Head of caudate nucleus (tissue), 42 donors: ENCODE measurements at regions not wholly inside any gene's neighbourhood (a gene's known extent, or its start where the extent isn't known, plus 50 kb on each side); places are given as distances from the start of the nearest gene placed in this dataset.

Source experiments
- DNase-seq, 42 donors: peaks; one replicate each; pipeline versions ENCODE4 v3.0.0 to v3.0.0-alpha.2; 2020 to 2021; ENCODE audit warnings: mixed read lengths in 7 of 42
- intact Hi-C: fragments of 100-400 bp; cut with DNase I; formaldehyde crosslinking; loops from one replicate; pipeline ENCODE4 v1.15.0; 2022

DNA sequence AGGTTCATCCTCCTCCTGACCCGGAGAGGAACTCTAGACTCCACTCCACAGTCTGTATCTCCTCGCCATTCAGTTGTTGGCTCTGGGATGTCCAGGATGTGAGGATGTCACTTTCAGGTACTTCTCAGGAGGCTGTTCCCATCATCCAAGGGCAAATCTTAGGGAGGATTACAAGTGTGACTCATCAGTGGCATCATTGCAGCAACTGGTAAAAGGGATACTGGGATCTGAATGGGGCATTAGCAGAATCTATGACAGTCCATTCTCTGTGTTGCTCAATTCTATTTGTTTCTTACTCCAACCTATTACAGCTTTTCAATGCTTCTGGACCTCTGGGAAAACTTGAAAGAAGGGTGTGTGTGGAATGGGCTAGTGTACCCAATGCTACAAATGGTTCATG lies 81.5 kb upstream of the FN1 start:
- no peak for DNase-seq
- intact Hi-C loops = no loop called here

DNA sequence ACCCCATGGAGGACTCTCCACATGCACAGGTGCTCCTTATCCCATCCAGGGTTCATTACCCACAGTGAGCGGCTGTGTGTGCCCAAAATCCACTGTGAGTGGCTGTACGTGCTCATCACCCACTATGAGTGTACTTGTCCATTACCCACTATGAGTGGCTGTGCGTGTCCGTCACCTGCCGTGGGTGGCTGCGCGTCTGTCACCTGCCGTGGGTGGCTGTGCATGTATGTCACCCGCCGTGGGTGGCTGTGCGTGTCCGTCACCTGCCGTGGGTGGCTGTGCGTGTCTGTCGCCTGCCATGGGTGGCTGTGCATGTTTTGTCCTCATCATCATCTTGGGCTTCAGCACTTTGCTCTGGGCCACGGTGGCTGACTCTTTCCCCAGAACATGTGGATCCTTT lies 78.6 kb upstream of the FN1 start:
- intact Hi-C loops = no loop called here
- no peak for DNase-seq

DNA sequence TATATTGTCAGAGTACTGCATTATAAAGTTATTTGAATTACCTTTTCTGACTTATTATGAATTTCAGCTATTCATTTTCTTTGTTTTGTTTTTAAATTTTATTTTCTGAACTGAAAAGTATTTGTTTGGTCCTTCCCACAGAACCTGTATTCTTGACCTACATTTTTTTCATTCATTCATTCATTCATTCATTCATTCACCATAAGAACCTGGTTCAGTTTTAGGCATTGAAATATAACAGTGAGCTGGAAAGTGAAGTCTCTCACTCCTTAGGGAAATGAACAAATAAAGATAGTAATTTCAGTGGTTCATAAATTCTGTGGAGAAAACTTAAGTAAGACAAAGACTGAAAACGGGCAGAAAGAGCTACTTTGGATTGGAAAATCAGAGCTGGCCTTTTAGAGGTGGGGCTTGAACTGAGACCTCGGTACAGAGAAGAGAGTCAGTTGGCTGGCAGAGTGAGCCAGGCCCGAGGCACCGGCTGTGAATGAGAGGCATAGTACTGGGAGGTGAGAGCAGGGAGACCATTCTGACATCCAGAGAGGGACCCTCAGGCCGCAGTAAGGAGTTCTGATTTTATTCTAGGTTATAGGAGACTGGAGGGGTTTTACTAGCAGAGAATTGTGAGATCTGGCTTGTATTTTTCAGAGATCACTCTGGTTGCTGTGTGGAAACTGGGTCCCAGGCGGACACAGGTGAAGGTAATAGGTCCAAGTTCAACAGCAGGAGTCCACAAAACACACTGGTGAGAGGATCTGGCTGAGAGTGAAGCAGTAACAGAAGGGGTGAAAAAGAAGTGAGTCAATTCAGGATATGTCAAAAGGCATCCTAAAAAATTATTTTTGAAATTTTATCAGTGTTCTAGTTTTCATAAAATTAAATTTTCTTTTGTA lies 75.8 kb upstream of the FN1 start:
- intact Hi-C loops = no loop called here
- no peak for DNase-seq

DNA sequence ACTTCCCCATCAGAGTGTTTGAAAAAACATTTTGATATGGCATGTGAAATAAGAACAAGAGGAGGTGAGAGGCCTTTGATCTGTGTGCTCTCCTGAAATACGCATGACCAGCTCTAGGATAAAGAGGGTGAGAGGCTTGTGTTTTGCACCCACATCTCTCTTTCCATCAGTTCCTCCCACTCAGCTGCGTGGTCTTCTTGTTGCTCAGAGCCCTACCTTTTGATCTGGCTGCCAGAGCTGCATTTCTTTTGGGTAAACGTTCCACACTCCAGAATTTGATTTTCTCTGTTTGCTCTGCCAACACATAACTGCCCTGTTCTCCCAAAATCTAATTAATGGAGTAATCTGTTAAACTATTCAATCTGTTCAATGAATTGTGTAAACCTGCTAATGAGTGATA lies 72.0 kb upstream of the FN1 start:
- DNase-seq = no peak
- intact Hi-C loops = no loop called here

DNA sequence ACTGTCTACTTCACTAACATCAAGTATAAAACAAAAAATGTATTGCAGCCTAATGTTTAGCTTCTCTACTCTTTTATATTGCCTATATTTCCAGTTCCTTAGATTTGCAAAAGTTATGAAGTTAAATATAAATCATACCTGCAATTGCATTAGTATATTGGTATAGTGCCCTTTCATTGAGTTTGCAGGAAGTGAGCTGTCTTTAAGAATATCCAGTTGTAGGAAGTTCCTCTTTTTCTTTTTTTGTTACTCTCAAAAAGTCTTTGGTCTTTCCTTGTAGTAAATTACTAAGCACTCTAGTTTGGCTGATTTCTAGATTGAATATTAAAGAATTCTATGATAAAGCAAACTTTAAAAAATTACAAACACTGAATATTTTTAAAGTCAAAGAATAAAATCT lies 71.3 kb upstream of the FN1 start:
- DNase-seq = no peak
- intact Hi-C loops = no loop called here

DNA sequence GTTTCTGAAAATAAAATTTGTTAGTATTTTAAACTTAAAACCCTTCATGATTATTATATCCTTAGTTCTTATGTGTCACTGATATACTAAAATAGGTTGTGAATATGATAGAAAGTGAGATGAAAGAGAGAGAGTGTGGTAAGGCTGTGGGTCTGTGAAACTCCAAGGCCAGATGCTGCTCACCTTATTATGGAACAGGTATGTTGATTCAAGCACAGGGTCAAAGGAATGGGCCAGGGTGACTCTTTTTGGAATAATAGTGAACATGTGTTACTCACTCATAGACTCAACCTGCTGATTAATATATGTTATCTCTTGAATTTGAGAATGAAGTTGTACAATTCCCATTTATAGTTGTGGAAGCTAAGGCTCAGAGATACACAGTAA lies 70.7 kb upstream of the FN1 start:
- intact Hi-C loops = no loop called here
- DNase-seq = no peak

DNA sequence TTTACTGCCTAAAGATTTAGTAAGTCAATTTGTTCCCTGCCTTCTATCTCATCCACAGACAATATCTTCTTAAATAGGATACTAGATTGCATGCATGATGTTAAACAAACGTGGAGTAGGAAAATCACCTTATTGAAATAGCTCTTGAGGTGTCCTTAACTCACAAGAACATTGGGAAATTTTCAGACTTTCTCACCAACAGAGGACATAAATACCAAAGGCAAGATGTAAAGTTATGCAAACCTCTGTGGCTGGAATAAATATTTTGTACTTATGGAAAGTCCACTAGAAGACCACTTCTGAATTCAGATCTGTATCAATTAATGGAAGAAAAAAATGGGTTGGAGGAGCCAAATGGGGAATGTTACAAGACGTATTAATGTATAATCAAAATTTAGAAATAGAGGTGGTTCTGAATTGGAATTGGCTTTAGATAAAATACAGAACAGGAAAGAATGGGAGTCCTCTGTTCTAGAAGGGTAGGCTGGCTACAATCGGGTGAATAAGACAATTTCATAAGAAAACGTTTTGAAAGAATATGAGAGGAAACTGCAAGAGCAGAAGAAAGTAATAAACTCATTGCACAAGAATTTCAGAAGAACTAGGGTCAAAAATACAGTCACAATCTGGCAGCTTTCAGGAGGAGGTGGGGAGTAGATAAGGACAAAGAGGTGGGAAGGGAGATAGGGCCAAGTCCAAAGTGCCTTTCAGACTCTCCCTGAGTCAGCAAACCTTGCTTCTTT lies 69.3 kb upstream of the FN1 start:
- DNase-seq = no peak
- intact Hi-C loops = no loop called here

DNA sequence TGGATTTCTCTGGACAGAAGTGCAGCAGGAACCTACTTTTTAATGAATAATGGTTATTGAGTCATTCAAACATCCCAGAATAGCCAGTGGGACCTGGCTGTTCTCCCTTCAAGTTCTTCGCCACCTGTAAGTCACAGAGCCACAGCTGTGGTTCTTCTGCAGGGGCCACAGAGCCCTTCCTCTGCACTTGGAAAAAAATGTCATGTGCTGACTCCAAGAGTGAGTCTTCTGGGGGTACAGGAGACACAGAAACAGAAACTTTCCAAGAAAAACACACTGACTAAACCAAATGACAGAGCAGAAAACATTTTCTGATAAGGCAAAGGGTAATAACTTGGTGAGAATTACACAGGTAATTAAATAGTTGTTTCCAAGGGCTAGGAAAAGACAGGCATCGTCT lies 68.7 kb upstream of the FN1 start:
- intact Hi-C loops = no loop called here
- no peak for DNase-seq

DNA sequence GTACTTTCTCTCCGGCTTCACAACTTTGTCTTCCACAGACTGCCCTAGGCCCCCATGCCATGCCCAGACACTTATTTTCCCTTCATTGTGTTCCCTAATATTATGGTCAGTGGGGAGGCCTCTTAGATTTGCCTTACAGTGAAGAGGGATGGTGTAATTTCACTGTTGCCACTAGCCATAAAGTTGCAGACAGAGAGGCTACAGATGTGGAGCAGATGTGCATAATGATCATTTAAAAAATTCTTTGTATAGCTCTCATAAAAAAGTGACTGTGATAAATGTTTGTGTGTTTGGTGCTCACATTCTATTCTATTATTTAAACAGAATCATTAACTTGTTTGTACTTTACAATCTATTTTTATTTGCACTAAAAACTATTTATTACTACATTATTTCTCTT lies 67.5 kb upstream of the FN1 start:
- intact Hi-C loops = no loop called here
- DNase-seq = no peak

DNA sequence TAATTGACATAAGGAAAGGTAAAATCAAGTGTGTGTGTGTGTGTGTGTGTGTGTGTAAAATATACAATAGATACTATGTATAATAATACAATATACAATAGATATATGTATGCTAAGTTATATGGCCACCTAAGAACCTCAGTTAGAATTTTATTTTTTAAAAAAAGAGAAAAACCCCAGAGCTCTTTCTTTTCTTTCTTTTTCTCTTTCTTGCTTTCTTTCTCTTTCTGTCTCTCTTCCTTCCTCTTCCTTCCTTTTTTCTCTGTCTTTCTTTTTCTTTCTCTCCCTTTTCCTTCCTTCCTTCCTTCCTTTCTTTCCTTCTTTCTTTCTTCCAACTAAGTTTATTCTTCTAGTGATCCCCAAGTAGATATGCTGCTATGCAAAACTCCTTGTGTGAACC lies 64.6 kb upstream of the FN1 start:
- DNase-seq = no peak

DNA sequence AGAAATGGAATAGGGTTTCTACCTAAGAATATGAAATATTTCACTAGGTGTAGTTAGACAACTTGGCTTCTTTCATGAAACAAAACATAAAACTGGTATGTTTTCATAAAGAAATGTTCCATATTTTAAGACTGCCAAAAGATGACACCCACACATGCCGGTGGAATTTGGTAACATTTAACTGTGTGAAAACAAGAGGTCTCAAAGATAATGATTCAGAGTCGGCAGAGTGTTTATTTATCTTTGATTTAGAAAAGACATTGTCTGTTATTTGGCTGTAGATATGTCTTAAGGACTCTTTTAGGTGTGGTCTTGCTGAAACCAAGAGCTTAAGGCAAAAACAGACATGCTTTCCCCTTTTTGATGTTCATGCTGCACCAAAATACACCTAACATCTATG lies 63.5 kb upstream of the FN1 start:
- intact Hi-C loops = no loop called here
- no peak for DNase-seq

More for the DNA sequence above, 64.6 kb upstream of the FN1 start:
- intact Hi-C loops = no loop called here

DNA sequence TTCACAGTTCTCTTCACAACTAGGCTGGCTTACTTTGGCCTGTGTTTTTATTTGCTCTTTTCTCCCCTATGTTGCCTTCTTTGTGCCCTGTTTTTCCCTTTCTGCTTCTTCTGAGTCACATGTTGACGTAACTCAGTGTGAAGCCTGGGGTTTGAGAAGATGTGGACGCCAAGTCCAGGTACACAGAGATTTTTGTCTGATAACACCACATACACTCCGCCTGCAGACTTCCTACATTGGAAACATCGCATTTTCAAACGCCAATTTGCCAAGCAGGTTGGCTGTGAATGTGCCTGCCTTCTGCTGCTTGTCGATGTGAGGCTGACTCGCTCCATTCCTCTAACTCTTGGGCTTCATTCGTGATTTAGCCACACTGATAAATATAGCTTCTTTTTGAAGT lies 62.6 kb upstream of the FN1 start:
- no peak for DNase-seq
- intact Hi-C loops = no loop called here

DNA sequence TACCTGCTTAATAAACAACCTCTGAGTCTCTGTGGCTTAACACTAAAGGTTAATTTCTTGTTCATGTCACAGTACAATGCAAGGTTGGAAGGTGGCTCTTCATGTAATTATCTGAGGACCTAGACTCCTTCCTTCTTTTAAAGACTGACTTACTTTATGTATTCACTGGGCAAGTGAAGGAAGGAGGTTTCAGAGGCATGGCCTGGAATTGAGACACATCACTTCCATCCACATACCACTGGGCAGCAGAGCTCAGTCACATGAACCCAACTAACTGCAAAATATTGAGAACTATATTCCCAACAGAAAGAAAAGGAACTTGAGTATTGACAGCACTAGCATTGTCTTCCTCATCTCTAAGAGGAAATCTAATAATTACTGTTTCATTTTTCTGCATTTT lies 57.5 kb upstream of the FN1 start:
- DNase-seq = no peak
- intact Hi-C loops = no loop called here

DNA sequence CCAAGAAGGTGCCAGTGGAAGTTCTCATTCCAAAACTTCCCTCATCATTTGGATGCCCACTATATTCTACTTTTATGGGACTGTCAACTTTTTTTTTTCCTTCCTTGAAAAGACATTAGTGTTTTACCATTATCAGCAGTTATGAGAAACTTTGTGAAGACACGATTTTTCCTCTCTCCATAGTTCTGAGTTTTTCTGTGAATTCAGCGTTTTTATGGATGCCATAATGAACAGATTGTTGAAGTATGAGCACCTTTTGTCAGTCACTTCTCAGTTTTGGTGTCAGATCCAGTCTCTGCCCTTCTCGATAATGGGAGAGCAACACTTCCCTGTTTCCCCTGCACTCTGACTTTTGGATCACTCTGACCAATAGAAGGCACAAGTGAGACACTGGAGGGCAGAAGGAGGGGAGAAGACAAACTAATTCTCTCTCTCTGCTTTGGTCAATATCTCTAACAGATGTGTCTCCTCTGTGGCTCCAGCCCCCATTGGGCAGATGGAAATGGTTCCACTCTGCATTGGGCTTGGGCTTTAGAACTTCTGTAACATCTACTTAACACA lies 53.5 kb upstream of the FN1 start:
- intact Hi-C loops = no loop called here
- no peak for DNase-seq

DNA sequence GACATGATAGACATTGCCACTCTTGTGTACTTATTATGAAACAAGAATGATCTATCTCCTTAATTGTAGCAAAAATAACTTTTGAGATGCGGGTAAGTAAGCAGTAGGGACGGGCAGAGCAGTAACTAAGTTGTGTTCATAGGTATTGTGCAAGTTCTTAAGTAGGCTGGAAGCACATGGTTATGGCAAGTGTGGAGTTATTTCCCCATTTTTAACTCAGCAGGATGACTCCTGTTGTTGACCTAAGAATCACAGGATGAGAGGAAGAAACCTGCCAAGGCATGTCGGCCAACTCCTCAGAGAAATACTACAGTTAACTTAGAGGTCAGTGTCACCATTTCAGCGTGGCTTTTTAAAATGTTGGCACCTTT lies 51.1 kb upstream of the FN1 start:
- intact Hi-C loops = no loop called here
- no peak for DNase-seq

DNA sequence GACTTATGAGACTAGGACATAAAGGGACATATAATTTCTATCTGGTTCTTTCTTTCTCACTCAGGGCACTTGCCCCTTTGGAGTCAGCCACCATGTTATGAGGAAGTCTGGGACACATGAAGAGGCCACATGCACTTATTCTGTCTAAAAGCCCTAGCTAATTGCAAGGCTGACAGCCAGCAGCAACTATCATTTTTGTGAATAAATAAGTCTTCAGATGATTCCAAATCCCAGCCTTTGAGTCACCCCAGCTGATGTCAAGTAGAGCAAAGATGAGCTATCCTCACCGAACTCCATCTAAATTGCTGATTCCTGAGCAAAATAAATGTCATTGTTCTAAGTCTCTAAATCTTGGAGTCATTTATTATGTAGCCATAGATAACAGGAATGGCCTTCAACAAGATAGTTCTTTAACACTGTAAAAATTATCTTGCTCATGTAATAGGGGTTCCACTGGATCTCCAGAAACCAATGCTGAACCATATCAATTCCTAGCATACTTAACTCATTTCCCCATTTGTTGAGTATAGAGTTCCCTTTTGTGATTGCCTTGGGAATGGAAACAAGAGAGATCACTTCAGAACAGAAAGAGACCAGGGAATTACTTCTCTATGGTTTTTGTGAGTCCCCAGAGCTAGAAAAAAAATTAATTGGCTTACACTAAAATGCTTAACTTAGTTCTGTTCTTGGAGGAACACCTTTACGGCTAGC lies 50.6 kb upstream of the FN1 start:
- intact Hi-C loops = no loop called here
- no peak for DNase-seq
